Liver (tissue), 8 donors: ENCODE measurements at regions not wholly inside any gene's neighbourhood (a gene's known extent, or its start where the extent isn't known, plus 50 kb on each side); places are given as distances from the start of the nearest gene placed in this dataset.

ENCODE experiments used
- DNase-seq: peaks from one replicate; pipeline ENCODE4 v3.0.0-alpha.2; 2017; ENCODE audit warnings: low spot score
- H3K27ac ChIP-seq, 2 donors: one replicate each; pipeline ENCODE4 v1.7.0; 2013; ENCODE audit warnings: inconsistent platforms in 2 of 2, low read length in 2 of 2, control low read depth in 1 of 2, low read depth in 1 of 2, mild to moderate bottlenecking in 1 of 2
- H3K27me3 ChIP-seq, 4 donors: one replicate each; pipeline versions ENCODE4 v1.6.1 to v1.7.0; 2013; ENCODE audit warnings: low read length in 3 of 4, inconsistent platforms in 1 of 4, mild to moderate bottlenecking in 1 of 4, moderate library complexity in 1 of 4; ENCODE audit not compliant: control insufficient read depth in 4 of 4, insufficient read depth in 4 of 4
- H3K36me3 ChIP-seq, 4 donors: one replicate each; pipeline versions ENCODE4 v1.6.1 to v1.7.0; 2013; ENCODE audit warnings: low read length in 3 of 4, mild to moderate bottlenecking in 3 of 4, low read depth in 1 of 4, moderate library complexity in 1 of 4; ENCODE audit not compliant: control insufficient read depth in 4 of 4, insufficient read depth in 3 of 4
- H3K4me1 ChIP-seq, 4 donors: one replicate each; pipeline versions ENCODE4 v1.6.1 to v1.7.0; 2013; ENCODE audit warnings: low read length in 3 of 4, mild to moderate bottlenecking in 3 of 4, moderate library complexity in 1 of 4; ENCODE audit not compliant: control insufficient read depth in 4 of 4, insufficient read depth in 4 of 4
- H3K4me3 ChIP-seq, 3 donors: one replicate each; pipeline versions ENCODE4 v1.6.1 to v1.7.0; 2013; ENCODE audit warnings: low read length in 3 of 3, control low read depth in 1 of 3, low read depth in 1 of 3, mild to moderate bottlenecking in 1 of 3
- H3K9ac ChIP-seq, 2 donors: one replicate each; pipeline ENCODE4 v1.7.0; 2013; ENCODE audit warnings: low read length in 2 of 2, mild to moderate bottlenecking in 2 of 2, moderate library complexity in 2 of 2, control low read depth in 1 of 2, low read depth in 1 of 2
- H3K9me3 ChIP-seq, 4 donors: one replicate each; pipeline versions ENCODE4 v1.6.1 to v1.7.0; 2013; ENCODE audit warnings: low read length in 3 of 4; ENCODE audit not compliant: control insufficient read depth in 4 of 4
- ATF3 ChIP-seq: IDR thresholded peaks from 2 replicates; pipeline ENCODE4 v1.6.1; 2016; ENCODE audit warnings: antibody characterized with exemption
- CTCF ChIP-seq: fragments of 150-350 bp; IDR thresholded peaks from 2 replicates; pipeline ENCODE4 v1.5.1; 2017; ENCODE audit warnings: improper control_type of control experiment, low read depth, low read length; ENCODE audit not compliant: missing input control
- FOXA1 ChIP-seq: IDR thresholded peaks from 2 replicates; pipeline ENCODE4 v1.6.1; 2016; ENCODE audit warnings: antibody characterized with exemption
- FOXA2 ChIP-seq: IDR thresholded peaks from 2 replicates; pipeline ENCODE4 v1.6.1; 2016; ENCODE audit warnings: antibody characterized with exemption
- GABPA ChIP-seq, 2 donors: IDR thresholded peaks in 1 of 2; conservative IDR thresholded peaks in 1 of 2; 2 replicates each; pipeline ENCODE4 v1.6.1; 2016; ENCODE audit warnings: antibody characterized with exemption in 2 of 2, mild to moderate bottlenecking in 1 of 2, moderate library complexity in 1 of 2
- HNF4A ChIP-seq, 2 donors: conservative IDR thresholded peaks; 2 replicates each; pipeline ENCODE4 v1.6.1; 2016; ENCODE audit warnings: antibody characterized with exemption in 2 of 2, mild to moderate bottlenecking in 2 of 2
- HNF4G ChIP-seq: IDR thresholded peaks from 2 replicates; pipeline ENCODE4 v1.6.1; 2016; ENCODE audit warnings: antibody characterized with exemption
- JUND ChIP-seq, 2 donors: IDR thresholded peaks; 2 replicates each; pipeline ENCODE4 v1.6.1; 2016; ENCODE audit warnings: antibody characterized with exemption in 2 of 2
- MAX ChIP-seq: IDR thresholded peaks from 2 replicates; pipeline ENCODE4 v1.6.1; 2016; ENCODE audit warnings: antibody characterized with exemption
- NR2F2 ChIP-seq: IDR thresholded peaks from 2 replicates; pipeline ENCODE4 v1.6.1; 2016; ENCODE audit warnings: antibody characterized with exemption
- RAD21 ChIP-seq, 2 donors: IDR thresholded peaks; 2 replicates each; pipeline ENCODE4 v1.6.1; 2016; ENCODE audit warnings: antibody characterized with exemption in 2 of 2, mild to moderate bottlenecking in 2 of 2
- RXRA ChIP-seq, 2 donors: IDR thresholded peaks; 2 replicates each; pipeline ENCODE4 v1.6.1; 2017 to 2018; ENCODE audit warnings: antibody characterized with exemption in 2 of 2, mild to moderate bottlenecking in 1 of 2
- SP1 ChIP-seq: IDR thresholded peaks from 2 replicates; pipeline ENCODE4 v1.6.1; 2018; ENCODE audit warnings: antibody characterized with exemption, mild to moderate bottlenecking
- TAF1 ChIP-seq: conservative IDR thresholded peaks from 2 replicates; pipeline ENCODE4 v1.6.1; 2016; ENCODE audit warnings: antibody characterized with exemption, mild to moderate bottlenecking
- ZBTB33 ChIP-seq: IDR thresholded peaks from 2 replicates; pipeline ENCODE4 v1.6.1; 2016; ENCODE audit warnings: antibody characterized with exemption
- WGBS: extraction: QIAGEN DNeasy Blood & Tissue Kit; methylation state at CpG from one replicate; pipeline ENCODE4 v1.1.7; 2013; 5-methylcytosine and 5-hydroxymethylcytosine counted together
- donor health status: healthy.
- donor health status: healthy.
- donor health status: healthy.
- donor health status: healthy.
- donor health status: healthy.

- Histone ChIP-seq H3K4me3 (no peak overlapping the region), H3K9me3 (no peaks in the 10 kb centered on the region), H3K27me3 (no peaks in the 10 kb centered on the region), H3K4me1 (no peaks in the 10 kb centered on the region), H3K27ac (no peak overlapping the region), H3K36me3 (no peaks in the 10 kb centered on the region), H3K9ac (no peak overlapping the region)
- no peak for DNase-seq
- TF ChIP-seq ATF3 (no peak), CTCF (no peak), MAX (no peak), JUND (IDR thresholded peaks at IDR 0.05) (no peak), HNF4G (no peak), FOXA2 (no peak), HNF4A (conservative IDR thresholded peaks at IDR 0.05) (no peak), NR2F2 (no peak), RAD21 (IDR thresholded peaks at IDR 0.05) (no peak), TAF1 (no peak), ZBTB33 (no peak)
- 92% methylated on average over 2 of the region's 2 CpGs for WGBS
Measured at GRCh38 chr3:152902141-152902669, 67.3 kb downstream of the P2RY1 start.

GRCh38 chr3:152905631-152906030 is 70.7 kb downstream of the P2RY1 start:
- Histone ChIP-seq H3K36me3 (no peaks in the 10 kb centered on the region), H3K27me3 (no peaks in the 10 kb centered on the region), H3K9ac (no peak overlapping the region), H3K9me3 (no peaks in the 10 kb centered on the region), H3K4me1 (no peaks in the 10 kb centered on the region), H3K27ac (no peak overlapping the region), H3K4me3 (no peak overlapping the region)
- DNase-seq, result no peak
- TF ChIP-seq NR2F2 (no peak), ATF3 (no peak), RAD21 (IDR thresholded peaks at IDR 0.05) (no peak), FOXA1 (no peak)

GRCh38 chr3:152909180-152909883 is 74.4 kb downstream of the P2RY1 start:
- Histone ChIP-seq H3K4me1 (no peaks in the 10 kb centered on the region), H3K9me3 (no peaks in the 10 kb centered on the region), H3K27ac (no peak overlapping the region), H3K4me3 (no peak overlapping the region), H3K9ac (no peak overlapping the region), H3K36me3 (no peaks in the 10 kb centered on the region), H3K27me3 (no peaks in the 10 kb centered on the region)
- DNase-seq, result no peak
- 51% methylated on average over 2 of the region's 2 CpGs for whole genome bisulfite sequencing
- TF ChIP-seq GABPA (IDR thresholded peaks at IDR 0.05 in 1 of 2, conservative IDR thresholded peaks at IDR 0.05 in 1 of 2), result no peak
- no peak for TF ChIP-seq RAD21 (IDR thresholded peaks at IDR 0.05)
- no peak for TF ChIP-seq MAX
- TF ChIP-seq SP1, result no peak
- TF ChIP-seq RXRA (IDR thresholded peaks at IDR 0.05), result peak in 1 of 2 donors; percentile 48
- no peak for TF ChIP-seq JUND (IDR thresholded peaks at IDR 0.05)
- TF ChIP-seq FOXA1, result no peak
- no peak for TF ChIP-seq FOXA2
- no peak for TF ChIP-seq TAF1
- peak in 1 of 2 donors; percentile 7 for TF ChIP-seq HNF4A (conservative IDR thresholded peaks at IDR 0.05)
- no peak for TF ChIP-seq ZBTB33
- TF ChIP-seq CTCF, result no peak
